DND-41 (cell line): ENCODE measurements at regions not wholly inside any gene's neighbourhood (a gene's known extent, or its start where the extent isn't known, plus 50 kb on each side); places are given as distances from the start of the nearest gene placed in this dataset.

Experiments
- ATAC-seq: fragments of 200-7000 bp; cut with Tn5 transposase; 3 replicates; pipeline ENCODE4 v1.9.1; 2021; ENCODE audit warnings: low read depth; ENCODE audit not compliant: insufficient read depth
- DNase-seq: peaks from one replicate; pipeline ENCODE4 v3.0.0-alpha.2; 2020
- H2AFZ ChIP-seq: 2 replicates; pipeline ENCODE4 v1.6.0; 2012; ENCODE audit warnings: low read depth, low read length
- H3K27ac ChIP-seq: 2 replicates; pipeline ENCODE4 v1.5.1; 2012; ENCODE audit warnings: low read length, inconsistent platforms
- H3K27me3 ChIP-seq: fragments of 200-600 bp; sonication (generic); 2 replicates; pipeline ENCODE4 v1.6.0; 2012; ENCODE audit warnings: low read length, mild to moderate bottlenecking, inconsistent platforms; ENCODE audit not compliant: insufficient read depth, poor library complexity
- H3K36me3 ChIP-seq: 2 replicates; pipeline ENCODE4 v1.5.1; 2012; ENCODE audit warnings: low read length, inconsistent platforms; ENCODE audit not compliant: insufficient read depth
- H3K4me1 ChIP-seq: 2 replicates; pipeline ENCODE4 v1.5.1; 2012; ENCODE audit warnings: mild to moderate bottlenecking, low read length; ENCODE audit not compliant: insufficient read depth
- H3K4me2 ChIP-seq: 2 replicates; pipeline ENCODE4 v1.6.0; 2012; ENCODE audit warnings: mild to moderate bottlenecking, moderate library complexity, low read length, inconsistent platforms; ENCODE audit not compliant: insufficient read depth
- H3K4me3 ChIP-seq, 2 experiments: fragments of 200-600 bp in 1 of 2; shearing (Covaris generic) in 1 of 2; 2 replicates each; pipeline ENCODE4 v1.5.1; 2012 to 2016; ENCODE audit warnings: inconsistent platforms in 2 of 2, low read length in 2 of 2, mild to moderate bottlenecking in 2 of 2, low read depth in 1 of 2, moderate library complexity in 1 of 2
- H3K79me2 ChIP-seq: 2 replicates; pipeline ENCODE4 v1.6.0; 2012; ENCODE audit warnings: low read length, inconsistent platforms; ENCODE audit not compliant: insufficient read depth
- H3K9ac ChIP-seq: 2 replicates; pipeline ENCODE4 v1.6.0; 2012; ENCODE audit warnings: low read depth, mild to moderate bottlenecking, inconsistent platforms, low read length, moderate library complexity
- H3K9me3 ChIP-seq: 2 replicates; pipeline ENCODE4 v1.5.1; 2012; ENCODE audit warnings: low read length, moderate library complexity, mild to moderate bottlenecking, inconsistent platforms; ENCODE audit not compliant: insufficient read depth, severe bottlenecking
- H4K20me1 ChIP-seq: 2 replicates; pipeline ENCODE4 v1.6.0; 2012; ENCODE audit warnings: low read length; ENCODE audit not compliant: insufficient read depth
- EZH2 ChIP-seq: IDR thresholded peaks from 3 replicates; pipeline ENCODE4 v1.6.1; 2012; ENCODE audit warnings: borderline replicate concordance, low read depth, mild to moderate bottlenecking, moderate library complexity, low read length, inconsistent platforms; ENCODE audit not compliant: severe bottlenecking
- TF ChIP-seq, protein P1 (sequence below): IDR thresholded peaks from 2 replicates; pipeline ENCODE4 v1.5.1; 2012; ENCODE audit warnings: borderline replicate concordance, low read length, moderate library complexity, mild to moderate bottlenecking; ENCODE audit not compliant: poor library complexity, severe bottlenecking; ENCODE audit errors: extremely low read depth

DNA sequence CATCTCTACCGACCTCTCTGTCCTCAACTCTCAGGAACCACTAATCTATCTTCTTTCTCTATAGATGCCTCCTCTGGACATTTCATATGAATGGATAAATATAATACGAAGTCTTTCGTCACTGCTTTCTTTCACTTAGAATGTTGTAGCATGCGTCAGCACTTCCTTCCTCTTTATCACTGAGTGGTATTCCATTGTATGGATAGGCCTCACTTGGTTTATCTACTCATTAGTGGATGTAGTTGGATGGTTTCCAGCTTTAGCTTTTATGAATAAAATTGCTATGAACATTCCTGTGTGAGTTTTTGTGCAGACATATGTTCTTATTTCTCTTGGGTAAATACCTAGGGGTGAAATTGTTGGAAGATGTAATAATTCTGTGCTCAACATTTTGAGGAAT is 528.2 kb upstream of the FAT1 start:
- Histone ChIP-seq H3K79me2 (no peaks in the 10 kb centered on the region), H3K27ac (no peak overlapping the region), H3K27me3 (no peaks in the 10 kb centered on the region), H3K4me2 (no peak overlapping the region), H3K9me3 (no peaks in the 10 kb centered on the region), H4K20me1 (no peaks in the 10 kb centered on the region), H3K36me3 (no peaks in the 10 kb centered on the region), H3K4me1 (no peaks in the 10 kb centered on the region), H2AFZ (no peak overlapping the region), H3K4me3 (no peak overlapping the region), H3K9ac (no peak overlapping the region)
- ATAC-seq (no peak), DNase-seq (no peak)
- TF ChIP-seq EZH2 = no peak
- TF ChIP-seq, protein P1, sequence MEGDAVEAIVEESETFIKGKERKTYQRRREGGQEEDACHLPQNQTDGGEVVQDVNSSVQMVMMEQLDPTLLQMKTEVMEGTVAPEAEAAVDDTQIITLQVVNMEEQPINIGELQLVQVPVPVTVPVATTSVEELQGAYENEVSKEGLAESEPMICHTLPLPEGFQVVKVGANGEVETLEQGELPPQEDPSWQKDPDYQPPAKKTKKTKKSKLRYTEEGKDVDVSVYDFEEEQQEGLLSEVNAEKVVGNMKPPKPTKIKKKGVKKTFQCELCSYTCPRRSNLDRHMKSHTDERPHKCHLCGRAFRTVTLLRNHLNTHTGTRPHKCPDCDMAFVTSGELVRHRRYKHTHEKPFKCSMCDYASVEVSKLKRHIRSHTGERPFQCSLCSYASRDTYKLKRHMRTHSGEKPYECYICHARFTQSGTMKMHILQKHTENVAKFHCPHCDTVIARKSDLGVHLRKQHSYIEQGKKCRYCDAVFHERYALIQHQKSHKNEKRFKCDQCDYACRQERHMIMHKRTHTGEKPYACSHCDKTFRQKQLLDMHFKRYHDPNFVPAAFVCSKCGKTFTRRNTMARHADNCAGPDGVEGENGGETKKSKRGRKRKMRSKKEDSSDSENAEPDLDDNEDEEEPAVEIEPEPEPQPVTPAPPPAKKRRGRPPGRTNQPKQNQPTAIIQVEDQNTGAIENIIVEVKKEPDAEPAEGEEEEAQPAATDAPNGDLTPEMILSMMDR = no peak

DNA sequence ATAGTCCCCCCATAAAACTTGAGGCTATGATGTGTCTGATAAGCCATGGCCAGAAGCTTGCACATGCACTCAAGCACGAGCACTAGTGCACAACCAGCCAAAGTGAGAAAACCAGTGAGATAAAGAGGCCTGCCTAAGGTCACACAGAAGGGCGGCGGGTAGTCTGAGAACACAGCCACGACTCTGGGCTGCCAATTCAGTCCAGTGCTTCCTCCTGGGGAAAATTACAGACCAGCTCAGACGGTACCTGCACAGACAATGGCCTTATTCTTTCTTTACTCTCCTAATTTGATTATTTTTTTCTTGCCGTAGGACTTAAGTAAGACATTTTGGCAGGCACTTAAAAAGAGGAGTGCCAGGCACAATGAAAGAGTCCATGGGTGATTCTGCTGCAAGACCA is 533.2 kb upstream of the FAT1 start:
- DNase-seq = no peak
- TF ChIP-seq EZH2 = no peak
- no peak overlapping the region for H2AFZ ChIP-seq

DNA sequence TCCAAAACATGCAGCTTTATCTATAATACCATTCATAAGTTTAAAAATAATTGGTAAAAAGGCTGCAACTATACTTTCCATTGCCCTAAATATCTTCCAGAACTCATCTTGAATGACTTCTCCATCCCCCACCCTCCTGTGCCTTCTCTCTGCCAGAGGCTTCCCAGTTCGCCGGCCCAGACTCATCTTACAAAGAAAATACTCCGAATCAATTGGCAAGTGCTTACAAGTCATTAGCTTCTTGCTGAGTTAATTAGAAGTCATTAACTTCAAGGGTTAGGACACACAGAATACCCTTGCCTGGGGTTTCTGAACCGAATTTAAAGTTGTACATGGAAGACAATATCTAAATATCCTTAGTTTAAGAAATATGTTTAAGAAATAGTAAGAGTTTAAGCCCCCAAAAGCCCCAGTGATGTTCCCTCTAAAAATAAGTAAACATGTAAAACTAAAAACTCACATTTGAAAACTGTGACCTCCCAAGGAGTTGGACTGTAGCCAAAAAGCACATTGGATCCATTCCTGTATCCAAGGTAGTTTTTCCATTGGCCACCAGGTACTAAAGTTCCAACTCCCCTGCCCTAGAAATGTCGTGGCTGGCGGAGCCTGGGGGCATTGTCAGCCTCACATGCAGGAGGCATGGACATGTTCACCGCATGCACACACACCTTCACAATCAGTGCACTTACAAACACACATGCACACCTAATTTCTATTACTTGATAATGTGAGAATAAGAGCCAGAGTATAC is 535.2 kb upstream of the FAT1 start:
- Histone ChIP-seq H4K20me1 (no peaks in the 10 kb centered on the region), H3K4me1 (no peaks in the 10 kb centered on the region), H3K36me3 (no peaks in the 10 kb centered on the region), H3K4me3 (no peak overlapping the region), H3K27ac (no peak overlapping the region), H3K9me3 (no peaks in the 10 kb centered on the region), H2AFZ (no peak overlapping the region), H3K4me2 (no peak overlapping the region), H3K9ac (no peak overlapping the region), H3K27me3 (no peaks in the 10 kb centered on the region), H3K79me2 (no peaks in the 10 kb centered on the region)
- no peak for TF ChIP-seq EZH2
- TF ChIP-seq, protein P1 = no peak
- no peak for DNase-seq
- no peak for ATAC-seq

More for the DNA sequence above, 533.2 kb upstream of the FAT1 start:
- Histone ChIP-seq H3K4me2 (no peak overlapping the region), H3K36me3 (no peaks in the 10 kb centered on the region), H3K27me3 (no peaks in the 10 kb centered on the region), H3K4me1 (no peaks in the 10 kb centered on the region), H3K9me3 (no peaks in the 10 kb centered on the region), H3K27ac (no peak overlapping the region), H4K20me1 (no peaks in the 10 kb centered on the region), H3K4me3 (no peak overlapping the region), H3K9ac (no peak overlapping the region), H3K79me2 (no peaks in the 10 kb centered on the region)
- no peak for ATAC-seq

DNA sequence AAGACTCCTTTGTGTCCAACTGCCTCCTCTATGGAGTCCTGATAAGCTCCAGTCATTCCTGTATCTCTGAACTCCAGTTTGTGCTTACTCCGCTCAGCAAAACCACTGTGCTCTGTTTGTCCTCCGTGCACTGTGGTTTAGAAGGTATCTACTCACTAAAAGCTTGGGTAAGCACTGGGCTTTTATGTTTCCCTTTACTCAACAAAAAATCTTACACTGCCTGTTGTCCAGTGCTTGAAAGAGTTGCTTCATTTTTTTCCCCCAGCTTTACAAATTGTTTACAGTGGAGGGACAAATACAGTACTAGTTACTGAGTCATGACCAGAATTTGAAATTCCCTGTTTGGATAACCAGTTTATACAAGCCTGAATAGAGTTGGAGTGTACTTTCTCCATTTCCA is 545.3 kb upstream of the FAT1 start:
- no peak for DNase-seq

More for the DNA sequence above, 545.3 kb upstream of the FAT1 start:
- Histone ChIP-seq H3K9ac (no peak overlapping the region), H3K27ac (no peak overlapping the region), H3K27me3 (no peaks in the 10 kb centered on the region), H3K4me2 (no peak overlapping the region), H3K36me3 (no peaks in the 10 kb centered on the region), H4K20me1 (no peaks in the 10 kb centered on the region), H3K4me3 (no peak overlapping the region), H3K9me3 (no peaks in the 10 kb centered on the region), H2AFZ (no peak overlapping the region), H3K79me2 (no peaks in the 10 kb centered on the region), H3K4me1 (no peaks in the 10 kb centered on the region)
- TF ChIP-seq, protein P1 = no peak
- no peak for TF ChIP-seq EZH2
- ATAC-seq = no peak
